Keratinocyte (primary cell): ENCODE measurements at regions not wholly inside any gene's neighbourhood (a gene's known extent, or its start where the extent isn't known, plus 50 kb on each side); places are given as distances from the start of the nearest gene placed in this dataset.

Experiments used
- CTCF ChIP-seq, 3 experiments: IDR thresholded peaks in 1 of 3; conservative IDR thresholded peaks in 1 of 3; optimal IDR thresholded peaks in 1 of 3; 2 replicates in 2 of 3; 3 replicates in 1 of 3; pipeline versions ENCODE3 to v1.5.1; 2011; ENCODE audit warnings: low read length in 3 of 3, mild to moderate bottlenecking in 3 of 3, moderate library complexity in 2 of 3, control low read depth in 1 of 3, inconsistent platforms in 1 of 3; ENCODE audit not compliant: insufficient read depth in 2 of 3; ENCODE audit errors: extremely low read depth in 1 of 3
- EZH2 ChIP-seq: IDR thresholded peaks from one replicate; pipeline ENCODE4 v1.6.1; 2012; ENCODE audit warnings: inconsistent platforms, mild to moderate bottlenecking, low read length, moderate library complexity

GRCh38 chr1:4447778-4448420 lies 206.5 kb upstream of the AJAP1 start:
- no peak for TF ChIP-seq CTCF (optimal IDR thresholded peaks at IDR 0.05 in 1 of 3, IDR thresholded peaks at IDR 0.05 in 1 of 3, conservative IDR thresholded peaks at IDR 0.05 in 1 of 3; ENCODE audit: extremely low read depth in 1 of 3, insufficient read depth in 2 of 3, low read length in 3 of 3)
- no peak for TF ChIP-seq EZH2
